Bronchial epithelial cell (primary cell): ENCODE measurements at regions not wholly inside any gene's neighbourhood (a gene's known extent, or its start where the extent isn't known, plus 50 kb on each side); places are given as distances from the start of the nearest gene placed in this dataset.

Experiments used
- DNase-seq: peaks from one replicate; pipeline ENCODE4 v3.0.0-alpha.2; 2010; ENCODE audit warnings: low read depth
- FAIRE-seq: peaks from 2 replicates; lab custom pipeline; 2011; peaks lifted over from hg19 to GRCh38; lab: Jason Lieb, UNC
- H3K27me3 ChIP-seq: 2 replicates; pipeline ENCODE4 v1.5.1; 2011; ENCODE audit warnings: low read length; ENCODE audit not compliant: control insufficient read depth, insufficient read depth
- H3K36me3 ChIP-seq: 2 replicates; pipeline ENCODE4 v1.5.1; 2011; ENCODE audit warnings: low read length; ENCODE audit not compliant: control insufficient read depth, insufficient read depth
- H3K4me3 ChIP-seq: 2 replicates; pipeline ENCODE4 v1.5.1; 2011; ENCODE audit warnings: mild to moderate bottlenecking, low read depth, low read length, control low read depth
- TF ChIP-seq, protein P1 (sequence below): IDR thresholded peaks from 2 replicates; pipeline ENCODE4 v1.5.1; 2011; ENCODE audit warnings: mild to moderate bottlenecking, moderate library complexity, low read length, control low read depth, inconsistent platforms; ENCODE audit not compliant: insufficient read depth, severe bottlenecking

DNA sequence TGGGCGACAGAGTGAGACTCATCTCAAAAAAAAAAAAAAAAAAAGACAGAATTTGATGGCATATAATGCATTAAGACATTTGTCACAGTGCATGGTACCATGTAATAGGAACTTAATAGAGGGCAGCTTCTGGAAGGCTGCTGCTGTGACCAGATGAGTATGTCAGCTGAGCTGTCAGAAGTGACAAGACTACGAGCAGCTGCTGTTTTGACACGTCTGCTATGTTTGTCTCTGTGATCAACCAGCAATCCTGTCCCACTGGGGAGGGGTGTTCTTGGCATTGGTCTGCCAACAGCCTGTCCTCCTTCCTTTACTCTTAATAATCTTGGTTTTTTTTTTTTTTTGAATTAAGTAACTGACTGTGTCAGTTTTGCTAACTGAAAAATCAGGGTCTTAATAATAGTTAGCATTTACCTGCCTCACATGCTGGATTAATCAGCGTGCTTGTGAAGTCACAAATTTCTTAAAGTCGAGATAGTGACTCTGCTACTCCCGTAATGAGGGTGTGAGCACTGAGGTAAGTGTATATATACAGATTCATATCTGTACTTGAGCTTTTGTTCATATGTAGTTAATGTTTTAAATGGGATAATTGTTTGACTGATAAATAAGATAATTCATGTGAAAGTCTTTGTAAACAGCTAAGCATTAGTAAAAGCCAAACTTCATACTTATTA is 152.4 kb downstream of the BMP2 start:
- TF ChIP-seq, protein P1, sequence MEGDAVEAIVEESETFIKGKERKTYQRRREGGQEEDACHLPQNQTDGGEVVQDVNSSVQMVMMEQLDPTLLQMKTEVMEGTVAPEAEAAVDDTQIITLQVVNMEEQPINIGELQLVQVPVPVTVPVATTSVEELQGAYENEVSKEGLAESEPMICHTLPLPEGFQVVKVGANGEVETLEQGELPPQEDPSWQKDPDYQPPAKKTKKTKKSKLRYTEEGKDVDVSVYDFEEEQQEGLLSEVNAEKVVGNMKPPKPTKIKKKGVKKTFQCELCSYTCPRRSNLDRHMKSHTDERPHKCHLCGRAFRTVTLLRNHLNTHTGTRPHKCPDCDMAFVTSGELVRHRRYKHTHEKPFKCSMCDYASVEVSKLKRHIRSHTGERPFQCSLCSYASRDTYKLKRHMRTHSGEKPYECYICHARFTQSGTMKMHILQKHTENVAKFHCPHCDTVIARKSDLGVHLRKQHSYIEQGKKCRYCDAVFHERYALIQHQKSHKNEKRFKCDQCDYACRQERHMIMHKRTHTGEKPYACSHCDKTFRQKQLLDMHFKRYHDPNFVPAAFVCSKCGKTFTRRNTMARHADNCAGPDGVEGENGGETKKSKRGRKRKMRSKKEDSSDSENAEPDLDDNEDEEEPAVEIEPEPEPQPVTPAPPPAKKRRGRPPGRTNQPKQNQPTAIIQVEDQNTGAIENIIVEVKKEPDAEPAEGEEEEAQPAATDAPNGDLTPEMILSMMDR: no peak
- FAIRE-seq: no peak
- Histone ChIP-seq H3K27me3 (no peaks in the 10 kb centered on the region), H3K4me3 (no peak overlapping the region), H3K36me3 (no peaks in the 10 kb centered on the region)
- DNase-seq: no peak

DNA sequence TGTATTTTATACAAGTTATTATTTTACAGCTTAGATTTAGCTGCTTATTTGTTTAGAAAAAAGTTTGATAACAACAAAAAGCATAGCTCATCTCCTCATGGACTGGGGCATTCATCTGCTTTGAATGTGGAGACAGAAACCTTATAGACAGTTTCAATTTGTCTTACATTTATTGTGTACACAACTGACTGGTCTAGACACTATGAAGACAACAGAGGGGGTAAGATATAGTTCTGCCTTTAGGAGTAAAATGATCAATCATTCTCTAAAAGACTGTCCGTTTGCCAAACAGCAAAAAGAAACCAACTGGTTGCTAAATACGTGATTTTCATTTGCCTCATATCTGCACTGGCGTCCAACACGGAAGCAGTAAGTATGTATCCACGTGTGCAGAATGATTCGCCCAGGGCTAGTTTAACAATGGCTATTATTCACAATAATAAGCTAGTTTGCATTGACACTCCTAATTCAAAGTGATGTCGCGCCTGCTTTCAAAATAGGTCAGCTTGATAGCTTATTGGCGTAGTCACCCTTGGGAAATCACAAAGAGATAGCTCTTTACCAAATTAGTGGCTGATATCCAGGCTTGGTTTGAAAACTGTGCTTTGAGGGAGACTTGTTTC is 153.6 kb downstream of the BMP2 start:
- no peaks in the 10 kb centered on the region for H3K27me3 ChIP-seq
- no peaks in the 10 kb centered on the region for H3K36me3 ChIP-seq
- no peak overlapping the region for H3K4me3 ChIP-seq
- FAIRE-seq (no peak), DNase-seq (peak; percentile 12)
- TF ChIP-seq, protein P1: no peak

DNA sequence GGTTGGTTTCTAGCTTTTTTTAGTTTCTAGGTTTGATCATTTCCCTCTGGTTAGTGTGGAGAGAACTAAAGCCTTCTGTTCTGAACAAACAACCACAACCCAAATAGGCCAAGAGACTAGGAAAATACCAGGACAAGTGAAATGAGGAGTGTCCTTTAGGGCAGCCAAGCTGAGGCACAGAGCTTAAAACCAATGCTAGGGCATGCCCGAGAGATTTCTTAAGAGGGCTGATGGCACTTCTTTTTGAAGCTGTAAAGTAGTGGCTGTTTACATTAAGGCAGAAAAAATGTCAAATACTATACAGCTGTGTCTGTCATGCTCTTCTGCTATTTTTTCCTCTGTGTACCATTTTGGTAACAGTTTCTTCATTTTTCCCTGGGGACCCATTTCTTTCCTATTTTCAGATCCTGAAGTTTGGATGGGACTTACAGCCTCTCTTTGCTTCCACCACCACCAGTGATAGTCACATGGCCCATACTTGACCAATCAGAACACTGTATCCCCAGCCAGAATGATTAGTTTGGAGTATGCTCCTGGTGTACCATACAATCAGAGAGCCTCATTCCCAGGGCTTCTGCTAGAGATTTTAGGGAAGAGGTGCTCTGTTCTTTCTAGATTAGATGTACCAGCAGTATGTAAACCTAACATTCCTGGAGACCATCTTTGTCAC is 154.4 kb downstream of the BMP2 start:
- peak; percentile 17 for DNase-seq
- FAIRE-seq: no peak
- Histone ChIP-seq H3K4me3 (no peak overlapping the region), H3K27me3 (no peaks in the 10 kb centered on the region), H3K36me3 (no peaks in the 10 kb centered on the region)
- TF ChIP-seq, protein P1: no peak

DNA sequence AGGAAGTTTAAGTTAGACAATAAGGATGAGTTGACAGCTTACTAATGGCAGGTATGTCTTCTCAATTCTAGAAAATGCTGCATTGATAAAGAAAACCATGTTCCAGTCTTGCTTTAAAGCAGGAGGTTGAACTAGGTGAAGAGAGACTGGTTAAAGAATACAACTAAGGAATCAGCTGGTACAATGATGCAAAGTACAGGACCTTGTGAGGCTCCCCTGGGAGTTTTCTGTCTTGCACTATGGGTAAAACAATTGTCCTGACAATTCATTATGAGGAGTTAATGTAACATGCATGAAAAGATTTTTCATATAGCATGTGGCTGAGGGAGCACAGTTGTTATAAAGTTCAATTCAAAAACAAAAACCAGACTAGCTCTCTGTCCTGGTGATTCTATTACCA is 157.2 kb downstream of the BMP2 start:
- H3K27me3 ChIP-seq: no peaks in the 10 kb centered on the region
- FAIRE-seq (no peak), DNase-seq (no peak)
- TF ChIP-seq, protein P1: no peak
- no peaks in the 10 kb centered on the region for H3K36me3 ChIP-seq
- H3K4me3 ChIP-seq: no peak overlapping the region

DNA sequence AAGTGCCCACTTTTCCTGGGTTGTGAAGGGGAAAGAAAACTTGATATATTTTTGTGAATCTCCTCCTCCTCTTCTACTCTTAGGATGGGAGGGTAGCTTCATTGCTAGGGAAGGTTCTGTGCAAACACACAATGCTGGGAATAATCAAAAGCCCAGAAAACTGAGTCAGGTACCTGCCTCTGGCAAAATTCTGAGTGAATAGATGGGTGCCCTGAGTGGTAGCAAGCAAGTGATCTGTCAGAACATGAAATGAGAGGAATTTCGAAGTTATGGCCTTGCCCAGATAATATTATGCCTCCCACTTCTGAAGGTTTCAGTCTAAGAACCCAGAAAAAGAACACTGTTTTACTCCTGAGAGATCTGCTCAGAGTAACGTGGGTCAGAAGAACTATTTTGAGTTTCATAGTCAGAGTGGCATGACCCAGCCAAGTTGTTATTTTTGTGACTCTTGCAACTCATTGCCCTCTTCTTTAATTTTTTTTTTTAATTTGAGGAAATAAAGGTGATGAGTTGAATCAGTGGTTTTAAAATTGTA is 158.3 kb downstream of the BMP2 start:
- FAIRE-seq: no peak
- no peak overlapping the region for H3K4me3 ChIP-seq
- no peaks in the 10 kb centered on the region for H3K27me3 ChIP-seq
- TF ChIP-seq, protein P1: no peak
- no peaks in the 10 kb centered on the region for H3K36me3 ChIP-seq
- peak; percentile 83 for DNase-seq
